ENCODE measurements at regions not wholly inside any gene's neighbourhood (a gene's known extent, or its start where the extent isn't known, plus 50 kb on each side); places are given as distances from the start of the nearest gene placed in this dataset.

DNA sequence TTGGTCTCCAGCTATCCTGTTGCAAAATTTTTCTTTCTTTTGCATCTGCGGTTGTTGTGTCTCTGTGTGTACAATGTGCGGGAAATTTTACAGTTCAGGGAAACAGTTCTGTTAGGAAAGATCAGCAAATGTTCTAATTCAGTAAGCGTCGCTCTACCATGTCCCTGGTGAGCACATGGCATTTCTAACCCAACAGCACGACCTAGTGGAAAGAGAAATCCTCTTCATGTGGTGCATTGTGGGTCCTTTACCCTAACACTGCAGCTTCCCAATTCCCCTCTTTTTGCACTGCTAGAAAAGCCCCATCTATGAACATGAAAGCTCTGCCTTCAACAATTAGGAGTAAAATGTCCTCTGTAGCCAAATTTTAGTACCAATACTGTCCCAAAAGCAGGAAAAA is 974.2 kb upstream of the CDH9 start:
- Histone ChIP-seq H3K9me3 (ENCODE audit: severe bottlenecking) (peaks cover 15% of the 10 kb centered on the region), H3K4me3 (ENCODE audit: severe bottlenecking) (no peak overlapping the region), H3K27ac (ENCODE audit: poor library complexity, severe bottlenecking) (no peak overlapping the region), H3K4me1 (ENCODE audit: insufficient read depth, poor library complexity, severe bottlenecking) (peaks cover 6% of the 10 kb centered on the region), H3K36me3 (ENCODE audit: low read depth) (no peaks in the 10 kb centered on the region), H3K27me3 (ENCODE audit: insufficient read depth, poor library complexity, severe bottlenecking) (no peaks in the 10 kb centered on the region)
- ATAC-seq (ENCODE audit: low read depth) (no peak), DNase-seq (ENCODE audit: low spot score) (no peak)
- TF ChIP-seq, protein P1, sequence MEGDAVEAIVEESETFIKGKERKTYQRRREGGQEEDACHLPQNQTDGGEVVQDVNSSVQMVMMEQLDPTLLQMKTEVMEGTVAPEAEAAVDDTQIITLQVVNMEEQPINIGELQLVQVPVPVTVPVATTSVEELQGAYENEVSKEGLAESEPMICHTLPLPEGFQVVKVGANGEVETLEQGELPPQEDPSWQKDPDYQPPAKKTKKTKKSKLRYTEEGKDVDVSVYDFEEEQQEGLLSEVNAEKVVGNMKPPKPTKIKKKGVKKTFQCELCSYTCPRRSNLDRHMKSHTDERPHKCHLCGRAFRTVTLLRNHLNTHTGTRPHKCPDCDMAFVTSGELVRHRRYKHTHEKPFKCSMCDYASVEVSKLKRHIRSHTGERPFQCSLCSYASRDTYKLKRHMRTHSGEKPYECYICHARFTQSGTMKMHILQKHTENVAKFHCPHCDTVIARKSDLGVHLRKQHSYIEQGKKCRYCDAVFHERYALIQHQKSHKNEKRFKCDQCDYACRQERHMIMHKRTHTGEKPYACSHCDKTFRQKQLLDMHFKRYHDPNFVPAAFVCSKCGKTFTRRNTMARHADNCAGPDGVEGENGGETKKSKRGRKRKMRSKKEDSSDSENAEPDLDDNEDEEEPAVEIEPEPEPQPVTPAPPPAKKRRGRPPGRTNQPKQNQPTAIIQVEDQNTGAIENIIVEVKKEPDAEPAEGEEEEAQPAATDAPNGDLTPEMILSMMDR (IDR thresholded peaks at IDR 0.05; ENCODE audit: poor library complexity, severe bottlenecking), result no peak

DNA sequence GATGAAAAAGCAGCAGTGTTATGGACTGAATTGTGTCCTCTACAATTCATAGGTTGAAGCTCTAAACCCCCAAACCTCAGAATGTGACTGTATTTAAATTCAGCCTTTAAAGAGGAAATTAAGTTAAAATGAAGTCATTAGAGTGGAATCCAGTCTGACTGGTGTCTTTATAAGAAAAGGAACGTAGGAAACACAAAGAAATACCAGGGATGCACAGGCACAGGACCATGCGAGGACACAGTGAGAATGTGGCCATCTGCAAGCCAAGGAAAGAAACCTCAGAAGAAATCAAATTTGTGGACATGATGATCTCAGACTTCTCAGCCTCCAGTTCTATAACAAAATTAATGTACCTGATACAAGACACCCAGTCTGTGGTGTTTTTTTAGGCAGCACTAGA is 971.2 kb upstream of the CDH9 start:
- TF ChIP-seq, protein P1 (IDR thresholded peaks at IDR 0.05; ENCODE audit: poor library complexity, severe bottlenecking), result no peak
- Histone ChIP-seq H3K9me3 (ENCODE audit: severe bottlenecking) (peaks cover 15% of the 10 kb centered on the region), H3K4me1 (ENCODE audit: insufficient read depth, poor library complexity, severe bottlenecking) (peaks cover 6% of the 10 kb centered on the region), H3K36me3 (ENCODE audit: low read depth) (no peaks in the 10 kb centered on the region), H3K27ac (ENCODE audit: poor library complexity, severe bottlenecking) (no peak overlapping the region), H3K27me3 (ENCODE audit: insufficient read depth, poor library complexity, severe bottlenecking) (no peaks in the 10 kb centered on the region), H3K4me3 (ENCODE audit: severe bottlenecking) (no peak overlapping the region)
- no peak for DNase-seq (ENCODE audit: low spot score)
- no peak for ATAC-seq (ENCODE audit: low read depth)

- TF ChIP-seq, protein P1 (IDR thresholded peaks at IDR 0.05; ENCODE audit: poor library complexity, severe bottlenecking), result no peak
- H3K36me3 ChIP-seq (ENCODE audit: low read depth), result no peaks in the 10 kb centered on the region
- DNase-seq (ENCODE audit: low spot score) (no peak), ATAC-seq (ENCODE audit: low read depth) (no peak)
- H3K4me3 ChIP-seq (ENCODE audit: severe bottlenecking), result no peak overlapping the region
- H3K27me3 ChIP-seq (ENCODE audit: insufficient read depth, poor library complexity, severe bottlenecking), result no peaks in the 10 kb centered on the region
- H3K27ac ChIP-seq (ENCODE audit: poor library complexity, severe bottlenecking), result no peak overlapping the region
- no peaks in the 10 kb centered on the region for H3K4me1 ChIP-seq (ENCODE audit: insufficient read depth, poor library complexity, severe bottlenecking)
- no peaks in the 10 kb centered on the region for H3K9me3 ChIP-seq (ENCODE audit: severe bottlenecking)
Observed at GRCh38 chr5:27996665-27997064, 958.3 kb upstream of the CDH9 start.

DNA sequence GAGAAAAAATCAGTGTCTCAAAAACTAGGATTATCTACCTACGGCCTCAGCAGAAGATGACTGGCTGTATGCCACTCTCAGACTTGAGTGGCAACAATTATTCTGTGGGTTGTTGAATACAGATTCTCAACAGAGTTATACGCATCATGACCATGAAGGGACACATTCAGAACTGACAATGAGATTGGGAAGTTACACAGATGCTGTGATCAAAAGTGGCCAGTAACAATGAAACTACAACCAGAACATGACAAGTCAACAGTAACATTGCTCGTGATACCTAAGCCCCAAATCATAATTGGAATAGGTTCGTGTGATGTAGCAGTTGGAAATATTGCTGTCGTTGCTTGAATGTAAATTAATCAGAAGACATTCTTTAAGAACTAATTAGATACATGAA is 957.5 kb upstream of the CDH9 start:
- Histone ChIP-seq H3K4me1 (ENCODE audit: insufficient read depth, poor library complexity, severe bottlenecking) (no peaks in the 10 kb centered on the region), H3K27ac (ENCODE audit: poor library complexity, severe bottlenecking) (no peak overlapping the region), H3K36me3 (ENCODE audit: low read depth) (no peaks in the 10 kb centered on the region), H3K9me3 (ENCODE audit: severe bottlenecking) (no peaks in the 10 kb centered on the region), H3K4me3 (ENCODE audit: severe bottlenecking) (no peak overlapping the region), H3K27me3 (ENCODE audit: insufficient read depth, poor library complexity, severe bottlenecking) (no peaks in the 10 kb centered on the region)
- TF ChIP-seq, protein P1 (IDR thresholded peaks at IDR 0.05; ENCODE audit: poor library complexity, severe bottlenecking), result no peak
- no peak for ATAC-seq (ENCODE audit: low read depth)
- no peak for DNase-seq (ENCODE audit: low spot score)

DNA sequence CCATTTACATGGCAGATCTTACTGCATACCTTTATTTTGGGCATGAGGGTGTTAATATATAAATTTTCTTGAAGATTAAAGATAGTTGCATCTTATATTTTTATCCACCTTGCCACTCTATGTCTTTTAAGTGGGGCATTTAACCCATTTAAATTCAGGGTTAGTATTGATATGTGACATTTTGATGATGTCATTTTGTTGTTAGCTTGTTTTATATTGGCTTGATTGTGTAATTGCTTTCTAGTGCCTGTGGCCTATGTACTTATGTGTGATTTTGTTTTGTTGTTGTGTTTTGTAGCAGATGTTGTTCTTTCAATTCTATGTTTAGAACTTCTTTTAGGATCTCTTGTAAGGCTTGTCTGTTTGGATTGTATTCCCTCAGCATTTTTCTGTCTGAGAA is 939.9 kb upstream of the CDH9 start:
- DNase-seq (ENCODE audit: low spot score) (no peak), ATAC-seq (ENCODE audit: low read depth) (no peak)
- TF ChIP-seq, protein P1 (IDR thresholded peaks at IDR 0.05; ENCODE audit: poor library complexity, severe bottlenecking), result no peak
- no peaks in the 10 kb centered on the region for H3K4me1 ChIP-seq (ENCODE audit: insufficient read depth, poor library complexity, severe bottlenecking)
- peaks cover 5% of the 10 kb centered on the region; the same call in 1 of the 2 replicates for H3K36me3 ChIP-seq (ENCODE audit: low read depth)
- H3K27ac ChIP-seq (ENCODE audit: poor library complexity, severe bottlenecking), result no peak overlapping the region
- H3K27me3 ChIP-seq (ENCODE audit: insufficient read depth, poor library complexity, severe bottlenecking), result no peaks in the 10 kb centered on the region
- H3K9me3 ChIP-seq (ENCODE audit: severe bottlenecking), result peaks cover 6% of the 10 kb centered on the region
- no peak overlapping the region for H3K4me3 ChIP-seq (ENCODE audit: severe bottlenecking)
